GM23338 (cell line): ENCODE measurements at regions not wholly inside any gene's neighbourhood (a gene's known extent, or its start where the extent isn't known, plus 50 kb on each side); places are given as distances from the start of the nearest gene placed in this dataset.

Experiments
- ATAC-seq: fragments of 200-7000 bp; cut with Tn5 transposase; 3 replicates; pipeline ENCODE4 v1.9.1; 2020
- DNase-seq: peaks from one replicate; pipeline ENCODE4 v3.0.0-alpha.2; 2015; ENCODE audit warnings: low spot score
- H2AFZ ChIP-seq: fragments of 200-600 bp; sonication (generic); 2 replicates; pipeline ENCODE4 v1.8.0; 2016; ENCODE audit warnings: antibody characterized with exemption, mild to moderate bottlenecking, moderate library complexity
- H3F3A ChIP-seq: fragments of 200-600 bp; sonication (generic); replicated peaks from 2 replicates; pipeline ENCODE4 v1.8.0; 2017; ENCODE audit warnings: antibody characterized with exemption, mixed run types, low read depth
- H3K27ac ChIP-seq: fragments of 200-600 bp; sonication (generic); 2 replicates; pipeline ENCODE4 v1.6.1; 2016; ENCODE audit warnings: low read depth
- H3K27me3 ChIP-seq: fragments of 200-600 bp; sonication (generic); 2 replicates; pipeline ENCODE4 v1.8.0; 2016; ENCODE audit warnings: mild to moderate bottlenecking, mixed run types, moderate library complexity; ENCODE audit not compliant: insufficient read depth
- H3K36me3 ChIP-seq: fragments of 200-600 bp; sonication (generic); 2 replicates; pipeline ENCODE4 v1.8.0; 2016; ENCODE audit warnings: mild to moderate bottlenecking; ENCODE audit not compliant: insufficient read depth
- H3K4me1 ChIP-seq: fragments of 200-600 bp; sonication (generic); 2 replicates; pipeline ENCODE4 v1.8.0; 2016; ENCODE audit warnings: mild to moderate bottlenecking, moderate library complexity; ENCODE audit not compliant: insufficient read depth
- H3K4me2 ChIP-seq: fragments of 200-600 bp; sonication (generic); 2 replicates; pipeline ENCODE4 v1.7.1; 2017; ENCODE audit warnings: mixed run types
- H3K4me3 ChIP-seq: fragments of 200-600 bp; sonication (generic); 2 replicates; pipeline ENCODE4 v1.6.1; 2016; ENCODE audit warnings: mixed run types
- H3K79me2 ChIP-seq: fragments of 200-600 bp; sonication (generic); replicated peaks from 2 replicates; pipeline ENCODE4 v1.8.0; 2017; ENCODE audit warnings: mild to moderate bottlenecking; ENCODE audit not compliant: insufficient read depth
- H3K9me2 ChIP-seq: fragments of 200-600 bp; sonication (generic); 2 replicates; pipeline ENCODE4 v1.8.0; 2017; ENCODE audit not compliant: insufficient read depth
- H4K20me1 ChIP-seq: fragments of 200-600 bp; sonication (generic); replicated peaks from 2 replicates; pipeline ENCODE4 v1.8.0; 2017; ENCODE audit warnings: mild to moderate bottlenecking; ENCODE audit not compliant: insufficient read depth
- H3K27ac Mint-ChIP-seq: 2 replicates; pipeline ENCODE4 v1.8.0; 2020; ENCODE audit warnings: inconsistent platforms, mild to moderate bottlenecking, moderate library complexity, mixed read lengths
- H3K27me3 Mint-ChIP-seq: 3 replicates; pipeline ENCODE4 v1.8.0; 2022; ENCODE audit warnings: low read depth, mild to moderate bottlenecking, moderate library complexity, mixed read lengths, inconsistent platforms; ENCODE audit not compliant: insufficient read depth, poor library complexity
- H3K36me3 Mint-ChIP-seq: 3 replicates; pipeline ENCODE4 v1.8.0; 2021; ENCODE audit warnings: low read depth, mild to moderate bottlenecking, inconsistent platforms, moderate library complexity, mixed read lengths
- H3K4me1 Mint-ChIP-seq: 3 replicates; pipeline ENCODE4 v1.8.0; 2020; ENCODE audit warnings: mild to moderate bottlenecking, inconsistent platforms, mixed read lengths
- H3K4me3 Mint-ChIP-seq: 3 replicates; pipeline ENCODE4 v1.8.0; 2021; ENCODE audit warnings: moderate library complexity, mild to moderate bottlenecking, inconsistent platforms, mixed read lengths
- H3K9me3 Mint-ChIP-seq: 3 replicates; pipeline ENCODE4 v1.8.0; 2020; ENCODE audit warnings: moderate library complexity, mild to moderate bottlenecking, inconsistent platforms, mixed read lengths
- CREB1 ChIP-seq: fragments of 250-450 bp; sonication (Bioruptor Pico); IDR thresholded peaks from 2 replicates; pipeline ENCODE4 v1.5.0; 2020; ENCODE audit warnings: low read depth, mild to moderate bottlenecking, moderate library complexity
- CTCF ChIP-seq, 2 experiments: fragments of 200-600 bp in 1 of 2; sonication (generic) in 1 of 2; conservative IDR thresholded peaks; 2 replicates each; pipeline versions ENCODE4 v1.5.1 to v1.6.1; 2016 to 2017; ENCODE audit warnings: antibody characterized with exemption in 2 of 2, low read depth in 2 of 2, mild to moderate bottlenecking in 2 of 2, moderate library complexity in 1 of 2
- EZH2 ChIP-seq: fragments of 200-600 bp; sonication (generic); IDR thresholded peaks from one replicate; pipeline ENCODE4 v1.8.0; 2017; ENCODE audit warnings: antibody characterized with exemption, mild to moderate bottlenecking, low read depth; ENCODE audit not compliant: unreplicated experiment
- NANOG ChIP-seq: IDR thresholded peaks from 2 replicates; pipeline ENCODE4 v1.6.1; 2016; ENCODE audit warnings: antibody characterized with exemption, borderline replicate concordance
- POLR2AphosphoS5 ChIP-seq: IDR thresholded peaks from 2 replicates; pipeline ENCODE4 v1.6.1; 2016; ENCODE audit warnings: antibody characterized with exemption, low read depth
- STAT1 ChIP-seq: IDR thresholded peaks from one replicate; pipeline ENCODE4 v1.6.1; 2016; ENCODE audit warnings: antibody characterized with exemption; ENCODE audit not compliant: unreplicated experiment
- TF ChIP-seq, protein P1 (sequence below): fragments of 250-450 bp; sonication (Bioruptor Pico); IDR thresholded peaks from 2 replicates; pipeline ENCODE4 v1.5.0; 2020; ENCODE audit warnings: mild to moderate bottlenecking, moderate library complexity

GRCh38 chr13:73800011-73800410 lies 334.2 kb downstream of the KLF12 start:
- H2AFZ ChIP-seq: no peak overlapping the region
- no peak for DNase-seq

More at GRCh38 chr13:73800011-73800410, 334.2 kb downstream of the KLF12 start:
- ATAC-seq: no peak
- H3K36me3 Mint-ChIP-seq: no peaks in the 10 kb centered on the region
- H3K9me2 ChIP-seq: no peaks in the 10 kb centered on the region
- H3K27ac ChIP-seq: no peak overlapping the region
- no peaks in the 10 kb centered on the region for H3K27me3 ChIP-seq
- TF ChIP-seq CTCF (conservative IDR thresholded peaks at IDR 0.05; ENCODE audit: low read depth in 2 of 2) (no peak), CREB1 (CRISPR knock-in tag) (no peak), STAT1 (no peak), EZH2 (no peak), NANOG (no peak), POLR2AphosphoS5 (no peak)
- TF ChIP-seq, protein P1, sequence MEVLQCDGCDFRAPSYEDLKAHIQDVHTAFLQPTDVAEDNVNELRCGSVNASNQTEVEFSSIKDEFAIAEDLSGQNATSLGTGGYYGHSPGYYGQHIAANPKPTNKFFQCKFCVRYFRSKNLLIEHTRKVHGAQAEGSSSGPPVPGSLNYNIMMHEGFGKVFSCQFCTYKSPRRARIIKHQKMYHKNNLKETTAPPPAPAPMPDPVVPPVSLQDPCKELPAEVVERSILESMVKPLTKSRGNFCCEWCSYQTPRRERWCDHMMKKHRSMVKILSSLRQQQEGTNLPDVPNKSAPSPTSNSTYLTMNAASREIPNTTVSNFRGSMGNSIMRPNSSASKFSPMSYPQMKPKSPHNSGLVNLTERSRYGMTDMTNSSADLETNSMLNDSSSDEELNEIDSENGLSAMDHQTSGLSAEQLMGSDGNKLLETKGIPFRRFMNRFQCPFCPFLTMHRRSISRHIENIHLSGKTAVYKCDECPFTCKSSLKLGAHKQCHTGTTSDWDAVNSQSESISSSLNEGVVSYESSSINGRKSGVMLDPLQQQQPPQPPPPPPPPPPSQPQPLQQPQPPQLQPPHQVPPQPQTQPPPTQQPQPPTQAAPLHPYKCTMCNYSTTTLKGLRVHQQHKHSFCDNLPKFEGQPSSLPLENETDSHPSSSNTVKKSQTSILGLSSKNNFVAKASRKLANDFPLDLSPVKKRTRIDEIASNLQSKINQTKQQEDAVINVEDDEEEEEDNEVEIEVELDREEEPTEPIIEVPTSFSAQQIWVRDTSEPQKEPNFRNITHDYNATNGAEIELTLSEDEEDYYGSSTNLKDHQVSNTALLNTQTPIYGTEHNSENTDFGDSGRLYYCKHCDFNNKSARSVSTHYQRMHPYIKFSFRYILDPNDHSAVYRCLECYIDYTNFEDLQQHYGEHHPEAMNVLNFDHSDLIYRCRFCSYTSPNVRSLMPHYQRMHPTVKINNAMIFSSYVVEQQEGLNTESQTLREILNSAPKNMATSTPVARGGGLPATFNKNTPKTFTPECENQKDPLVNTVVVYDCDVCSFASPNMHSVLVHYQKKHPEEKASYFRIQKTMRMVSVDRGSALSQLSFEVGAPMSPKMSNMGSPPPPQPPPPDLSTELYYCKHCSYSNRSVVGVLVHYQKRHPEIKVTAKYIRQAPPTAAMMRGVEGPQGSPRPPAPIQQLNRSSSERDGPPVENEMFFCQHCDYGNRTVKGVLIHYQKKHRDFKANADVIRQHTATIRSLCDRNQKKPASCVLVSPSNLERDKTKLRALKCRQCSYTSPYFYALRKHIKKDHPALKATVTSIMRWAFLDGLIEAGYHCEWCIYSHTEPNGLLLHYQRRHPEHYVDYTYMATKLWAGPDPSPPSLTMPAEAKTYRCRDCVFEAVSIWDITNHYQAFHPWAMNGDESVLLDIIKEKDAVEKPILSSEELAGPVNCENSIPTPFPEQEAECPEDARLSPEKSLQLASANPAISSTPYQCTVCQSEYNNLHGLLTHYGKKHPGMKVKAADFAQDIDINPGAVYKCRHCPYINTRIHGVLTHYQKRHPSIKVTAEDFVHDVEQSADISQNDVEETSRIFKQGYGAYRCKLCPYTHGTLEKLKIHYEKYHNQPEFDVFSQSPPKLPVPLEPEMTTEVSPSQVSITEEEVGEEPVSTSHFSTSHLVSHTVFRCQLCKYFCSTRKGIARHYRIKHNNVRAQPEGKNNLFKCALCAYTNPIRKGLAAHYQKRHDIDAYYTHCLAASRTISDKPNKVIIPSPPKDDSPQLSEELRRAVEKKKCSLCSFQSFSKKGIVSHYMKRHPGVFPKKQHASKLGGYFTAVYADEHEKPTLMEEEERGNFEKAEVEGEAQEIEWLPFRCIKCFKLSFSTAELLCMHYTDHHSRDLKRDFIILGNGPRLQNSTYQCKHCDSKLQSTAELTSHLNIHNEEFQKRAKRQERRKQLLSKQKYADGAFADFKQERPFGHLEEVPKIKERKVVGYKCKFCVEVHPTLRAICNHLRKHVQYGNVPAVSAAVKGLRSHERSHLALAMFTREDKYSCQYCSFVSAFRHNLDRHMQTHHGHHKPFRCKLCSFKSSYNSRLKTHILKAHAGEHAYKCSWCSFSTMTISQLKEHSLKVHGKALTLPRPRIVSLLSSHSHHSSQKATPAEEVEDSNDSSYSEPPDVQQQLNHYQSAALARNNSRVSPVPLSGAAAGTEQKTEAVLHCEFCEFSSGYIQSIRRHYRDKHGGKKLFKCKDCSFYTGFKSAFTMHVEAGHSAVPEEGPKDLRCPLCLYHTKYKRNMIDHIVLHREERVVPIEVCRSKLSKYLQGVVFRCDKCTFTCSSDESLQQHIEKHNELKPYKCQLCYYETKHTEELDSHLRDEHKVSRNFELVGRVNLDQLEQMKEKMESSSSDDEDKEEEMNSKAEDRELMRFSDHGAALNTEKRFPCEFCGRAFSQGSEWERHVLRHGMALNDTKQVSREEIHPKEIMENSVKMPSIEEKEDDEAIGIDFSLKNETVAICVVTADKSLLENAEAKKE: no peak
- no peaks in the 10 kb centered on the region for H4K20me1 ChIP-seq
- no peaks in the 10 kb centered on the region for H3K27me3 Mint-ChIP-seq
- no peak overlapping the region for H3K4me3 ChIP-seq
- H3K9me3 Mint-ChIP-seq: no peaks in the 10 kb centered on the region
- no peaks in the 10 kb centered on the region for H3K36me3 ChIP-seq
- H3K79me2 ChIP-seq: no peaks in the 10 kb centered on the region
- H3K27ac Mint-ChIP-seq: no peak overlapping the region
- H3K4me1 ChIP-seq: no peaks in the 10 kb centered on the region
- no peak overlapping the region for H3K4me3 Mint-ChIP-seq
- no peaks in the 10 kb centered on the region for H3K4me1 Mint-ChIP-seq
- H3F3A ChIP-seq: no peaks in the 10 kb centered on the region
- H3K4me2 ChIP-seq: no peak overlapping the region
